ENCODE measurements at regions not wholly inside any gene's neighbourhood (a gene's known extent, or its start where the extent isn't known, plus 50 kb on each side); places are given as distances from the start of the nearest gene placed in this dataset.

GRCh38 chr3:167188592-167188991 is 191.5 kb downstream of the ZBBX start:
- no peak for DNase-seq

GRCh38 chr3:167187221-167187620 is 192.9 kb downstream of the ZBBX start:
- DNase-seq: peak; percentile 9 to 61

GRCh38 chr3:167184511-167184910 is 195.6 kb downstream of the ZBBX start:
- DNase-seq: no peak

- no peak for DNase-seq
Measured at GRCh38 chr3:167172377-167172776, 207.7 kb downstream of the ZBBX start.

GRCh38 chr3:167167491-167167890 is 212.6 kb downstream of the ZBBX start:
- DNase-seq: no peak

GRCh38 chr3:167166594-167167253 is 213.4 kb downstream of the ZBBX start:
- peak; percentile 67 to 92 for DNase-seq

- no peak for DNase-seq
Measured at GRCh38 chr3:167166012-167166411, 214.1 kb downstream of the ZBBX start.

GRCh38 chr3:167163580-167163979 is 216.5 kb downstream of the ZBBX start:
- DNase-seq: no peak

- no peak for DNase-seq
Measured at GRCh38 chr3:167162083-167162482, 218.0 kb downstream of the ZBBX start.

- peak; percentile 13 to 82 for DNase-seq
Measured at GRCh38 chr3:167160781-167161180, 219.3 kb downstream of the ZBBX start.

GRCh38 chr3:167151636-167152035 is 228.5 kb downstream of the ZBBX start:
- DNase-seq: no peak

GRCh38 chr3:167148136-167148535 is 232.0 kb downstream of the ZBBX start:
- no peak for DNase-seq

GRCh38 chr3:167146911-167147310 is 233.2 kb downstream of the ZBBX start:
- no peak for DNase-seq

- DNase-seq: no peak
Measured at GRCh38 chr3:167125612-167126407, 254.3 kb downstream of the ZBBX start.

GRCh38 chr3:167120828-167121227 is 259.3 kb downstream of the ZBBX start:
- no peak for DNase-seq

- no peak for DNase-seq
Measured at GRCh38 chr3:167116120-167116922, 263.8 kb downstream of the ZBBX start.

- no peak for DNase-seq
Measured at GRCh38 chr3:167115331-167115934, 264.7 kb downstream of the ZBBX start.

- no peak for DNase-seq
Measured at GRCh38 chr3:167114619-167115018, 265.5 kb downstream of the ZBBX start.

- DNase-seq: no peak
Measured at GRCh38 chr3:167113035-167113830, 266.9 kb downstream of the ZBBX start.

GRCh38 chr3:167110901-167111300 is 269.2 kb downstream of the ZBBX start:
- DNase-seq: peak in 1 of 2 experiments; percentile 6

- DNase-seq: no peak
Measured at GRCh38 chr3:167109746-167110145, 270.4 kb downstream of the ZBBX start.

- no peak for DNase-seq
Measured at GRCh38 chr3:167106456-167106855, 273.6 kb downstream of the ZBBX start.

All from NCI-H446 (cell line).